ENCODE measurements at regions not wholly inside any gene's neighbourhood (a gene's known extent, or its start where the extent isn't known, plus 50 kb on each side); places are given as distances from the start of the nearest gene placed in this dataset.

- Histone ChIP-seq H3K4me1 (no peaks in the 10 kb centered on the region), H3K9me3 (no peaks in the 10 kb centered on the region), H3K27ac (no peak overlapping the region), H3K36me3 (no peaks in the 10 kb centered on the region), H3K27me3 (no peaks in the 10 kb centered on the region), H3K4me3 (no peak overlapping the region)
- TF ChIP-seq CTCF (IDR thresholded peaks at IDR 0.05): no peak
- no peak for TF ChIP-seq POLR2A (IDR thresholded peaks at IDR 0.05)
- intact Hi-C loops (cut with DNase I): no loop called here
- DNase-seq (no peak), ATAC-seq (no peak)
- WGBS (ENCODE audit: insufficient coverage, low coverage, low lambda C conversion rate, missing lambda C conversion rate): 43% methylated on average over 7 of the region's 7 CpGs
These were observed 698.8 kb upstream of the LMO3 start for GRCh38 chr12:17304503-17305347.

DNA sequence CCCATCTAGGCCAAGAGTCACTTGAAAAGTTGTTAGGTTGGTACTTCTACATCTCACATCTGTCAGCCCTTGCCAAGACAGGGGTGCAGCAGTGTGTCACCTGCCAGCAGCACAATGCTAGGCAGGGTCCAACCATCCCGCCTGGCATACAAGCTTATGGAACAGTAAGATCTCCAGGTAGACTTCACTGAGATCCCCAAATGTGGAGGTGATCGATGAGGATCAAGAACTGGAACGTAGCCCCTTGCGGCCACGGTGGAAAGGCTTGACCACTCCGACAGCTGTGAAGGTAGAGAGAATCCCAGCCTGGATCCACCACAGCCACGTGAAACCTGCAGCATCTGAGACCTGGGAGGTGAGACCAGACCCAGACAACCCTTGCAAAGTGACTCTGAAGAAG is 696.0 kb upstream of the LMO3 start:
- Histone ChIP-seq H3K36me3 (no peaks in the 10 kb centered on the region), H3K27ac (no peak overlapping the region), H3K9me3 (no peaks in the 10 kb centered on the region), H3K4me1 (no peaks in the 10 kb centered on the region), H3K4me3 (no peak overlapping the region), H3K27me3 (no peaks in the 10 kb centered on the region)
- ATAC-seq: no peak
- intact Hi-C loops (cut with DNase I): no loop called here
- no peak for DNase-seq
- TF ChIP-seq POLR2A (IDR thresholded peaks at IDR 0.05): no peak
- TF ChIP-seq CTCF (IDR thresholded peaks at IDR 0.05): no peak
- WGBS (ENCODE audit: insufficient coverage, low coverage, low lambda C conversion rate, missing lambda C conversion rate): 66% methylated on average over 6 of the region's 7 CpGs

DNA sequence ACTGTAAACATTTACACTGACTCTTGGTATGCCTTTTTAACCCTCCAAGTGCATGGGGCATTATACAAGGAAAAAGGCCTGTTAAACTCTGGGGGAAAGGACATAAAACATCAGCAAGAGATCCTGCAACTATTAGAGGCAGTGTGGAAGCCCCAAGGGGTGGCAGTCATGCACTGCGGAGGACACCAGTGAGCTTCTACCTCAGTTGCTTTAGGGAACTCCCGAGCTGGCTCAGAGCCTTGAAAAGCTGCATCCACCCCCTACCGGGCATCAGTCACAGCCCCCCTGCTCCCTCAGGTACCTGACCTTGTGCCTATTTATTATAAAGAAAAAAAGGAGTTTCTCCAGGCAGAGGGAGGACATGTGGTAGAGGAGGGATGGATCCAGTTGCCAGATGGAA is 695.6 kb upstream of the LMO3 start:
- 20% methylated on average over 1 of the region's 3 CpGs for WGBS (ENCODE audit: insufficient coverage, low coverage, low lambda C conversion rate, missing lambda C conversion rate)
- peaks cover 0 to 2% (median 0%) of the 10 kb centered on the region in 4 donors for H3K9me3 ChIP-seq
- intact Hi-C loops (cut with DNase I): no loop called here
- TF ChIP-seq CTCF (IDR thresholded peaks at IDR 0.05) (no peak), POLR2A (IDR thresholded peaks at IDR 0.05) (no peak)
- no peaks in the 10 kb centered on the region for H3K27me3 ChIP-seq
- no peaks in the 10 kb centered on the region for H3K4me1 ChIP-seq
- no peak overlapping the region for H3K27ac ChIP-seq
- DNase-seq (no peak), ATAC-seq (no peak)
- no peaks in the 10 kb centered on the region for H3K36me3 ChIP-seq
- H3K4me3 ChIP-seq: no peak overlapping the region

- TF ChIP-seq POLR2A (IDR thresholded peaks at IDR 0.05) (no peak), CTCF (IDR thresholded peaks at IDR 0.05) (no peak)
- H3K9me3 ChIP-seq: peaks cover 0 to 5% (median 0%) of the 10 kb centered on the region in 4 donors
- no peak overlapping the region for H3K4me3 ChIP-seq
- WGBS (ENCODE audit: insufficient coverage, low coverage, low lambda C conversion rate, missing lambda C conversion rate): 63% methylated on average over 7 of the region's 7 CpGs
- no peak for DNase-seq
- no peaks in the 10 kb centered on the region for H3K27me3 ChIP-seq
- ATAC-seq: no peak
- intact Hi-C loops (cut with DNase I): no loop called here
- H3K27ac ChIP-seq: no peak overlapping the region
- H3K4me1 ChIP-seq: no peaks in the 10 kb centered on the region
- no peaks in the 10 kb centered on the region for H3K36me3 ChIP-seq
These were observed 690.9 kb upstream of the LMO3 start for GRCh38 chr12:17296882-17297281.

Data from right lobe of liver (tissue), 6 donors.